Gastroesophageal sphincter (tissue), 3 donors: ENCODE measurements at regions not wholly inside any gene's neighbourhood (a gene's known extent, or its start where the extent isn't known, plus 50 kb on each side); places are given as distances from the start of the nearest gene placed in this dataset.

Source experiments
- CTCF ChIP-seq, 4 experiments: fragments of 200-600 bp in 2 of 4; fragments of 450-650 bp in 2 of 4; sonication (generic) in 1 of 4; IDR thresholded peaks; one replicate each; pipeline ENCODE4 v1.5.1; 2017 to 2019; ENCODE audit warnings: antibody characterized with exemption in 4 of 4, mild to moderate bottlenecking in 2 of 4, moderate library complexity in 2 of 4
- EP300 ChIP-seq: sonication (generic); formaldehyde crosslinking; IDR thresholded peaks from one replicate; pipeline ENCODE4 v1.6.1; 2017; ENCODE audit warnings: antibody characterized with exemption, mild to moderate bottlenecking
- POLR2A ChIP-seq, 2 donors: fragments of 450-650 bp; IDR thresholded peaks; one replicate each; pipeline ENCODE4 v1.6.1; 2017; ENCODE audit warnings: antibody characterized with exemption in 2 of 2, mild to moderate bottlenecking in 2 of 2, moderate library complexity in 1 of 2

DNA sequence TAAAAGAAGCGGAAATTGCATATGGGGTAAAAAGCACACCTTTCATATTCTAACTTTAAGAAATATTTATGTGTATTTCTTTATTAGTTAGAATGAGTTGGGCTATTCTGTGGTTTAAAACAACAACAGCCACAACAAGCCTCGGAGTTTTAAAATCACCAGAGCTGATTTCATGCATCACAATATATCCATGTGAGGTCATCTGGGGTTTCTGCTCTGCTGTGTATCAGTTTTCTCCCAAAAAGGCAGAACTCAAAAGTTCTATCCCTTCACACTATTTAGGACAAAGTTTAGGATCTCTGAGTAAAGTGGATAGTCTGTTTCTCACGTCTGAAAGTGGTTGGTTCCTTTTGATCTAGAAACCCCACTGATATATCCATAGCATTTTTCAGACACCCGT, 601.5 kb upstream of the GCFC2 start:
- TF ChIP-seq CTCF (IDR thresholded peaks at IDR 0.05) (no peak), POLR2A (IDR thresholded peaks at IDR 0.05) (no peak), EP300 (no peak)
